IMR-90 (cell line): ENCODE measurements at regions not wholly inside any gene's neighbourhood (a gene's known extent, or its start where the extent isn't known, plus 50 kb on each side); places are given as distances from the start of the nearest gene placed in this dataset.

Source experiments
- ATAC-seq: fragments of 200-7000 bp; cut with Tn5 transposase; 2 replicates; pipeline ENCODE4 v1.9.1; 2020; ENCODE audit warnings: low read depth, mild to moderate bottlenecking, moderate library complexity
- BruUV-seq: library from RNA; stranded (reverse); fragments of 400-500 nt; replicated peaks from 2 replicates; lab custom pipeline; 2021; lab: Mats Ljungman, UMichigan
- CTCF ChIA-PET: fragments of 300-600 bp; formaldehyde crosslinking; extraction: SDS; loops from one replicate; lab custom pipeline; 2021; ENCODE audit warnings: antibody characterized with exemption; lab: Yijun Ruan, JAX
- POLR2A ChIA-PET: fragments of 300-600 bp; sonication (Branson Sonifier 250); formaldehyde crosslinking; loops from one replicate; lab custom pipeline; 2022; ENCODE audit warnings: antibody characterized with exemption; ENCODE audit not compliant: unreplicated experiment; lab: Charles Lee
- DNase-seq: peaks from one replicate; pipeline ENCODE4 v3.0.0; 2013
- H2AFZ ChIP-seq: replicated peaks from 2 replicates; pipeline ENCODE3; 2013; ENCODE audit warnings: low read length, mild to moderate bottlenecking; ENCODE audit not compliant: poor library complexity
- H2AK5ac ChIP-seq: 2 replicates; pipeline ENCODE4 v1.6.1; 2013; ENCODE audit warnings: low read depth, low read length, inconsistent platforms
- H2AK9ac ChIP-seq: replicated peaks from 2 replicates; pipeline ENCODE3; 2013; ENCODE audit warnings: mild to moderate bottlenecking, low read depth, low read length, moderate library complexity; ENCODE audit not compliant: poor library complexity
- H2BK120ac ChIP-seq: 2 replicates; pipeline ENCODE4 v1.6.1; 2013; ENCODE audit warnings: low read depth, low read length, inconsistent platforms
- H2BK15ac ChIP-seq: 3 replicates; pipeline ENCODE4 v1.6.1; 2013; ENCODE audit warnings: low read depth, low read length, inconsistent platforms
- H2BK20ac ChIP-seq: 2 replicates; pipeline ENCODE4 v1.6.1; 2013; ENCODE audit warnings: low read depth, mild to moderate bottlenecking, inconsistent platforms, low read length, moderate library complexity
- H2BK5ac ChIP-seq: 2 replicates; pipeline ENCODE4 v1.6.1; 2013; ENCODE audit warnings: mild to moderate bottlenecking, low read depth, low read length, inconsistent platforms; ENCODE audit not compliant: poor library complexity, severe bottlenecking
- H3K14ac ChIP-seq: replicated peaks from 2 replicates; pipeline ENCODE4 v1.6.1; 2013; ENCODE audit warnings: low read depth, low read length, inconsistent platforms
- H3K18ac ChIP-seq: 2 replicates; pipeline ENCODE4 v1.6.1; 2013; ENCODE audit warnings: low read depth, low read length, control low read depth
- H3K23ac ChIP-seq: 2 replicates; pipeline ENCODE4 v1.6.1; 2013; ENCODE audit warnings: low read depth, low read length, inconsistent platforms
- H3K27ac ChIP-seq: 2 replicates; pipeline ENCODE4 v1.5.1; 2013; ENCODE audit warnings: mild to moderate bottlenecking, control low read depth, low read length; ENCODE audit not compliant: insufficient read depth
- H3K27me3 ChIP-seq: 2 replicates; pipeline ENCODE4 v1.6.1; 2013; ENCODE audit warnings: low read length; ENCODE audit not compliant: control insufficient read depth, insufficient read depth
- H3K36me3 ChIP-seq: 2 replicates; pipeline ENCODE4 v1.6.1; 2013; ENCODE audit warnings: low read length, mixed read lengths; ENCODE audit not compliant: control insufficient read depth, insufficient read depth
- H3K4ac ChIP-seq: 2 replicates; pipeline ENCODE4 v1.6.1; 2013; ENCODE audit warnings: low read depth, low read length, inconsistent platforms
- H3K4me1 ChIP-seq: 2 replicates; pipeline ENCODE4 v1.6.1; 2013; ENCODE audit warnings: low read length, mixed read lengths; ENCODE audit not compliant: control insufficient read depth, insufficient read depth
- H3K4me2 ChIP-seq: 2 replicates; pipeline ENCODE4 v1.6.1; 2013; ENCODE audit warnings: low read depth, mild to moderate bottlenecking, control low read depth, low read length, moderate library complexity
- H3K4me3 ChIP-seq: 2 replicates; pipeline ENCODE4 v1.5.1; 2013; ENCODE audit warnings: low read depth, mild to moderate bottlenecking, control low read depth, low read length, moderate library complexity; ENCODE audit not compliant: insufficient read depth
- H3K56ac ChIP-seq: 2 replicates; pipeline ENCODE4 v1.6.1; 2013; ENCODE audit warnings: low read length, inconsistent platforms; ENCODE audit not compliant: insufficient read depth; ENCODE audit errors: extremely low read depth
- H3K79me1 ChIP-seq, 2 experiments: 2 replicates each; pipeline ENCODE4 v1.6.1; 2013; ENCODE audit warnings: low read length in 2 of 2, inconsistent platforms in 1 of 2, low read depth in 1 of 2
- H3K9ac ChIP-seq: 2 replicates; pipeline ENCODE4 v1.6.1; 2013; ENCODE audit warnings: low read depth, low read length, control low read depth
- H3K9me1 ChIP-seq: 2 replicates; pipeline ENCODE4 v1.6.1; 2013; ENCODE audit warnings: low read length, inconsistent platforms; ENCODE audit not compliant: insufficient read depth
- H3K9me3 ChIP-seq: 2 replicates; pipeline ENCODE4 v1.6.1; 2013; ENCODE audit warnings: low read length; ENCODE audit not compliant: control insufficient read depth, insufficient read depth
- H4K20me1 ChIP-seq: 2 replicates; pipeline ENCODE4 v1.6.1; 2013; ENCODE audit warnings: low read length, inconsistent platforms; ENCODE audit not compliant: insufficient read depth
- H4K5ac ChIP-seq: 2 replicates; pipeline ENCODE4 v1.6.1; 2013; ENCODE audit warnings: mild to moderate bottlenecking, low read depth, low read length, control low read depth
- H4K8ac ChIP-seq, 2 experiments: 2 replicates each; pipeline ENCODE4 v1.6.1; 2013; ENCODE audit warnings: low read depth in 2 of 2, low read length in 2 of 2, control low read depth in 1 of 2, inconsistent platforms in 1 of 2
- H4K91ac ChIP-seq: 2 replicates; pipeline ENCODE4 v1.6.1; 2013; ENCODE audit warnings: low read depth, low read length, inconsistent platforms; ENCODE audit not compliant: insufficient read depth
- BHLHE40 ChIP-seq: fragments of 150-350 bp; IDR thresholded peaks from 2 replicates; pipeline ENCODE4 v1.6.1; 2016; ENCODE audit warnings: mild to moderate bottlenecking, low read depth, low read length
- CEBPB ChIP-seq: IDR thresholded peaks from 2 replicates; pipeline ENCODE4 v1.6.1; 2012; ENCODE audit warnings: low read depth, low read length, improper control_type of control experiment
- FOS ChIP-seq: fragments of 150-350 bp; IDR thresholded peaks from 2 replicates; pipeline ENCODE4 v1.6.1; 2016; ENCODE audit warnings: low read depth, low read length
- MAZ ChIP-seq: IDR thresholded peaks from 2 replicates; pipeline ENCODE4 v1.6.1; 2012; ENCODE audit warnings: low read depth, mild to moderate bottlenecking, low read length, improper control_type of control experiment, moderate library complexity, borderline replicate concordance
- NFE2L2 ChIP-seq: fragments of 150-350 bp; IDR thresholded peaks from 2 replicates; pipeline ENCODE4 v1.6.1; 2016; ENCODE audit warnings: low read depth, mild to moderate bottlenecking, low read length
- SMC3 ChIP-seq: fragments of 150-350 bp; IDR thresholded peaks from 2 replicates; pipeline ENCODE4 v1.6.1; 2016; ENCODE audit warnings: low read depth, mild to moderate bottlenecking, antibody characterized with exemption, low read length, moderate library complexity
- WGBS, 2 experiments: methylation state at CpG; one replicate each; pipeline versions ENCODE4 v1.1.5 to v1.1.7; 2013; ENCODE audit warnings: missing lambda C conversion rate in 2 of 2; ENCODE audit not compliant: insufficient read length in 1 of 2; ENCODE audit errors: extremely low coverage in 2 of 2; 5-methylcytosine and 5-hydroxymethylcytosine counted together
- dilution Hi-C: fragments of 300-500 bp; cut with HindIII; formaldehyde crosslinking; loops from one replicate; pipeline ENCODE4 v1.14.3; 2018; ENCODE audit warnings: low sequenced_read_pairs; ENCODE audit not compliant: unreplicated experiment
- in situ Hi-C: fragments of 300-500 bp; cut with MboI; formaldehyde crosslinking; loops from 3 replicates; pipeline ENCODE4 v1.14.3; 2019; ENCODE audit warnings: low sequenced_read_pairs, inconsistent platforms, mixed read lengths
- intact Hi-C: fragments of 100-400 bp; cut with micrococcal nuclease; formaldehyde crosslinking; loops from 2 replicates; pipeline ENCODE4 v1.10.0; 2022
- TF ChIP-seq, protein P1 (sequence below): conservative IDR thresholded peaks from 2 replicates; pipeline ENCODE4 v1.5.1; 2012; ENCODE audit warnings: mild to moderate bottlenecking, low read depth, low read length, improper control_type of control experiment

DNA sequence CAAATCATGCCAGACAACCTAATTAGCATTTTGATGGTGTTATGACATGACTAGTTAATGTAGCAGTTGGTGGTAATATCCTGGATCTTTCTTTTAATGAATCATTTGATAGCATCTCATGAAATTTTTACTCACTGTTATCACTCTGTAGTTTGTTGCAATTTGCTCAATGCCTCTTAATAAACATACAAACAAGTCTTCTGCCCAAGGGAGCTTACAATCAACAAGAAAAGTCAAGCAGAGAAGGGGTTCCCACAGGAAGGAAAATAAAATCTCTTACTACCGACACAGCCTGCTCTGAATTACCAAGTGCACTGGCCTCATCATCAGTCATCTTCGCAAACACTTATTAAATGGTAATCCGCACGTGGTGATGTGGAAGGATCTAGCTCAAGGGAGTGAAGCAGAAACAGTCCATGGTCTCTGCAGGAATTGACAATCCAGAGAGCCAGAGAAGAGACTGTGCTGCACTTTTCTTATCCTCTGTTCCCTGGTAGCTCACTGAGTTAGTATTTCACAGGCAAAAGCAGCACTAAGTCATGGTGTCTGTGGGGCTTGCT lies 263.5 kb downstream of the EPHA4 start:
- no CpG with 5 or more reads among the region's 4 CpGs for WGBS, 2 experiments
- H3K14ac ChIP-seq = no peak overlapping the region
- dilution Hi-C loops = no loop called here
- no peaks in the 10 kb centered on the region for H3K9me1 ChIP-seq
- H3K36me3 ChIP-seq = no peaks in the 10 kb centered on the region
- H3K18ac ChIP-seq = no peak overlapping the region
- ChIA-PET CTCF (interaction anchor here (0.6 kb wide), 1 partner anchor 369 kb away, joined by 3 read pairs; no protein-coding TSS in a partner anchor), POLR2A (no interaction called here)
- no peak overlapping the region for H4K8ac ChIP-seq
- H4K91ac ChIP-seq = no peak overlapping the region
- H3K4me1 ChIP-seq = peaks cover 3% of the 10 kb centered on the region; the same call in 1 of the 2 replicates
- H2BK5ac ChIP-seq = no peak overlapping the region
- H2AFZ ChIP-seq = no peak overlapping the region
- DNase-seq = no peak
- no peak overlapping the region; the same call in 1 of the 2 replicates for H4K5ac ChIP-seq
- H3K4me2 ChIP-seq = no peak overlapping the region; the same call in 1 of the 2 replicates
- no peak overlapping the region for H3K4me3 ChIP-seq
- no peak overlapping the region for H2BK15ac ChIP-seq
- BruUV-seq = no TSS peak
- H3K23ac ChIP-seq = no peak overlapping the region
- no peaks in the 10 kb centered on the region for H3K79me1 ChIP-seq
- 0 out of 2 replicates have a peak, but pooled peaks have one; percentile 17 for ATAC-seq
- H3K27me3 ChIP-seq = peaks cover 2% of the 10 kb centered on the region; the same call in 1 of the 2 replicates
- no peak overlapping the region for H2AK5ac ChIP-seq
- no peak overlapping the region for H3K4ac ChIP-seq
- no peak overlapping the region for H2BK120ac ChIP-seq
- H4K20me1 ChIP-seq = no peaks in the 10 kb centered on the region
- peak overlapping the region; percentile 52; the same call in 1 of the 2 replicates for H3K27ac ChIP-seq
- H3K9ac ChIP-seq = no peak overlapping the region; the same call in 1 of the 2 replicates
- in situ Hi-C loops = no loop called here
- no peak for TF ChIP-seq CEBPB
- no peak for TF ChIP-seq MAZ
- TF ChIP-seq NFE2L2 = no peak
- TF ChIP-seq BHLHE40 = no peak
- TF ChIP-seq, protein P1, sequence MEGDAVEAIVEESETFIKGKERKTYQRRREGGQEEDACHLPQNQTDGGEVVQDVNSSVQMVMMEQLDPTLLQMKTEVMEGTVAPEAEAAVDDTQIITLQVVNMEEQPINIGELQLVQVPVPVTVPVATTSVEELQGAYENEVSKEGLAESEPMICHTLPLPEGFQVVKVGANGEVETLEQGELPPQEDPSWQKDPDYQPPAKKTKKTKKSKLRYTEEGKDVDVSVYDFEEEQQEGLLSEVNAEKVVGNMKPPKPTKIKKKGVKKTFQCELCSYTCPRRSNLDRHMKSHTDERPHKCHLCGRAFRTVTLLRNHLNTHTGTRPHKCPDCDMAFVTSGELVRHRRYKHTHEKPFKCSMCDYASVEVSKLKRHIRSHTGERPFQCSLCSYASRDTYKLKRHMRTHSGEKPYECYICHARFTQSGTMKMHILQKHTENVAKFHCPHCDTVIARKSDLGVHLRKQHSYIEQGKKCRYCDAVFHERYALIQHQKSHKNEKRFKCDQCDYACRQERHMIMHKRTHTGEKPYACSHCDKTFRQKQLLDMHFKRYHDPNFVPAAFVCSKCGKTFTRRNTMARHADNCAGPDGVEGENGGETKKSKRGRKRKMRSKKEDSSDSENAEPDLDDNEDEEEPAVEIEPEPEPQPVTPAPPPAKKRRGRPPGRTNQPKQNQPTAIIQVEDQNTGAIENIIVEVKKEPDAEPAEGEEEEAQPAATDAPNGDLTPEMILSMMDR = no peak
- no peak for TF ChIP-seq SMC3
- TF ChIP-seq FOS = no peak
- H3K9me3 ChIP-seq = no peaks in the 10 kb centered on the region
- H2AK9ac ChIP-seq = no peak overlapping the region
- H3K56ac ChIP-seq = no peak overlapping the region
- intact Hi-C loops = no loop called here
- no peak overlapping the region for H2BK20ac ChIP-seq
